Keratinocyte (primary cell): ENCODE measurements at regions not wholly inside any gene's neighbourhood (a gene's known extent, or its start where the extent isn't known, plus 50 kb on each side); places are given as distances from the start of the nearest gene placed in this dataset.

Experiments
- DNase-seq: peaks from one replicate; pipeline ENCODE4 v3.0.0-alpha.2; 2011; ENCODE audit warnings: low read depth, missing footprints, low spot score
- FAIRE-seq: peaks from 2 replicates; lab custom pipeline; 2011; peaks lifted over from hg19 to GRCh38; lab: Jason Lieb, UNC
- H2AFZ ChIP-seq: 2 replicates; pipeline ENCODE4 v1.6.0; 2012; ENCODE audit warnings: low read length, control low read depth, inconsistent platforms; ENCODE audit not compliant: control insufficient read depth
- H3K27ac ChIP-seq: 2 replicates; pipeline ENCODE4 v1.5.1; 2011; ENCODE audit warnings: low read length; ENCODE audit not compliant: control insufficient read depth, insufficient read depth
- H3K27me3 ChIP-seq: 3 replicates; pipeline ENCODE4 v1.6.0; 2011; ENCODE audit warnings: low read length; ENCODE audit not compliant: control insufficient read depth, insufficient read depth; ENCODE audit errors: extremely low read depth
- H3K36me3 ChIP-seq, 2 experiments: 2 replicates in 1 of 2; 3 replicates in 1 of 2; pipeline ENCODE4 v1.5.1; 2011; ENCODE audit warnings: low read length in 2 of 2, mild to moderate bottlenecking in 1 of 2; ENCODE audit not compliant: control insufficient read depth in 2 of 2, insufficient read depth in 2 of 2; ENCODE audit errors: extremely low read depth in 1 of 2
- H3K4me1 ChIP-seq: 3 replicates; pipeline ENCODE4 v1.5.1; 2011; ENCODE audit warnings: low read length; ENCODE audit not compliant: control insufficient read depth, insufficient read depth; ENCODE audit errors: extremely low read depth
- H3K4me2 ChIP-seq: 3 replicates; pipeline ENCODE4 v1.6.0; 2011; ENCODE audit warnings: low read depth, low read length; ENCODE audit not compliant: control insufficient read depth, insufficient read depth; ENCODE audit errors: extremely low read depth
- H3K4me3 ChIP-seq, 3 experiments: fragments of 200-600 bp in 1 of 3; sonication (generic) in 1 of 3; 2 replicates in 2 of 3; 3 replicates in 1 of 3; pipeline ENCODE4 v1.5.1; 2011 to 2016; ENCODE audit warnings: low read length in 3 of 3, mild to moderate bottlenecking in 3 of 3, control low read depth in 2 of 3, inconsistent platforms in 1 of 3, low read depth in 1 of 3, mixed read lengths in 1 of 3, mixed run types in 1 of 3, moderate library complexity in 1 of 3; ENCODE audit not compliant: control insufficient read depth in 2 of 3, insufficient read depth in 2 of 3; ENCODE audit errors: extremely low read depth in 1 of 3
- H3K79me2 ChIP-seq: 2 replicates; pipeline ENCODE4 v1.6.0; 2012; ENCODE audit warnings: low read length; ENCODE audit not compliant: control insufficient read depth, insufficient read depth
- H3K9ac ChIP-seq: 3 replicates; pipeline ENCODE4 v1.6.0; 2011; ENCODE audit warnings: low read length; ENCODE audit not compliant: control insufficient read depth, insufficient read depth; ENCODE audit errors: extremely low read depth
- H3K9me1 ChIP-seq: 3 replicates; pipeline ENCODE4 v1.6.0; 2011; ENCODE audit warnings: low read length; ENCODE audit not compliant: control insufficient read depth, insufficient read depth; ENCODE audit errors: extremely low read depth
- H3K9me3 ChIP-seq: 2 replicates; pipeline ENCODE4 v1.5.1; 2012; ENCODE audit warnings: low read depth, low read length; ENCODE audit not compliant: control insufficient read depth
- H4K20me1 ChIP-seq: 3 replicates; pipeline ENCODE4 v1.6.0; 2011; ENCODE audit warnings: low read length; ENCODE audit not compliant: control insufficient read depth, insufficient read depth; ENCODE audit errors: extremely low read depth
- CTCF ChIP-seq, 3 experiments: IDR thresholded peaks in 1 of 3; conservative IDR thresholded peaks in 1 of 3; optimal IDR thresholded peaks in 1 of 3; 2 replicates in 2 of 3; 3 replicates in 1 of 3; pipeline versions ENCODE3 to v1.5.1; 2011; ENCODE audit warnings: low read length in 3 of 3, mild to moderate bottlenecking in 3 of 3, moderate library complexity in 2 of 3, control low read depth in 1 of 3, inconsistent platforms in 1 of 3; ENCODE audit not compliant: insufficient read depth in 2 of 3; ENCODE audit errors: extremely low read depth in 1 of 3
- EZH2 ChIP-seq: IDR thresholded peaks from one replicate; pipeline ENCODE4 v1.6.1; 2012; ENCODE audit warnings: inconsistent platforms, mild to moderate bottlenecking, low read length, moderate library complexity
- dilution Hi-C: fragments of 300-500 bp; cut with MboI; formaldehyde crosslinking; loops from one replicate; pipeline ENCODE4 v1.7.0; 2020; ENCODE audit warnings: low sequenced_read_pairs; ENCODE audit not compliant: extremely low pct_ligation_motif_present

GRCh38 chr4:1533501-1534064 lies 127.3 kb upstream of the NKX1-1 start:
- Histone ChIP-seq H3K9ac (no peak overlapping the region), H3K4me3 (no peak overlapping the region), H3K4me1 (no peaks in the 10 kb centered on the region), H3K9me1 (no peaks in the 10 kb centered on the region), H3K27me3 (peaks cover 45% of the 10 kb centered on the region), H3K36me3 (no peaks in the 10 kb centered on the region), H3K27ac (no peak overlapping the region), H2AFZ (no peak overlapping the region), H3K9me3 (no peaks in the 10 kb centered on the region), H3K79me2 (no peaks in the 10 kb centered on the region), H3K4me2 (no peak overlapping the region), H4K20me1 (no peaks in the 10 kb centered on the region)
- DNase-seq (no peak), FAIRE-seq (no peak)
- dilution Hi-C loops = no loop called here
- no peak for TF ChIP-seq CTCF (optimal IDR thresholded peaks at IDR 0.05 in 1 of 3, IDR thresholded peaks at IDR 0.05 in 1 of 3, conservative IDR thresholded peaks at IDR 0.05 in 1 of 3; ENCODE audit: extremely low read depth in 1 of 3, insufficient read depth in 2 of 3, low read length in 3 of 3)
- TF ChIP-seq EZH2 = no peak

DNA sequence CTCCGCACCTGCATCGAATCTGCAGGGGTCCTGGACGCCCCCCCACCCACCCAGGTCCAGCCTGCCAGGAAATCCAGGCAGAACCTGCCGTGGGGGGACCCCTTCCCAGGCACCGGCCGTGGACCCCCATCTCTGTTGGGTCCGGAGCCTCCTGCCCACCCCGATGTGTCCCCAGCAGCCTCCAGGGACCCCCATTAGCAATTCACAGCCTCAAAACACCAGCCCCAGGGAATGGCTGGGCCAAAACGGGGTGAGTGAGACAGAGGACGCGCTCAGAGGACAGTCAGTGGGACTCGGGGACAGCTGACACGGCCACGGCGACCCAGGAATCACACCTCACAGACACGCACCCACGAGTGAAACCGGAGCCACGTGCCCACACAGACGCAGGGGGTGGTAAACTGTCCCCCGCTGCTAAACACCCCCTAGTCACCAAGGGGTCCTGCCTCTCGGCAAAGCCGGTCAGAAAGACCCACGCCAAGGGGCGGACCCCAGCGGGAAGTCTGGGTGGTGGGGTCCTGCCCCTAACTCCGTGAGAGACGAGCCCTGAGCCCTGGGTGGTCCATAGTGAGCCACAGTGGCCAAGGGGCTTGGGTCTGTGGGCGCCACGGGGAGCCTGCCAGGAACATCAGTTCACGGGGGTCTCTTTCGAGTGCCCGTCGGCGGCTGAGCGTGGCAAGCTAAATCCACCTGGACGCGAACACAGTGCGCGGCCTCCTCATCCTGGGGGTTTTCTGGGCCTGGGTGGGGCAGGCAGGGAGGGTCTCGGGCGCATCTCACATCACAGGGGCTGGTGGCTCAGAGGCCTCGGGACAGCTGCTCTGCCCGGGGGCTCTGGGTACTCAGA lies 126.5 kb upstream of the NKX1-1 start:
- no peaks in the 10 kb centered on the region for H3K9me1 ChIP-seq
- H3K36me3 ChIP-seq = no peaks in the 10 kb centered on the region
- no peak for TF ChIP-seq EZH2
- TF ChIP-seq CTCF (optimal IDR thresholded peaks at IDR 0.05 in 1 of 3, IDR thresholded peaks at IDR 0.05 in 1 of 3, conservative IDR thresholded peaks at IDR 0.05 in 1 of 3; ENCODE audit: extremely low read depth in 1 of 3, insufficient read depth in 2 of 3, low read length in 3 of 3) = no peak
- dilution Hi-C loops = no loop called here
- peaks cover 49% of the 10 kb centered on the region for H3K27me3 ChIP-seq
- H3K4me1 ChIP-seq = no peaks in the 10 kb centered on the region
- no peak overlapping the region for H3K4me3 ChIP-seq
- H3K9me3 ChIP-seq = no peaks in the 10 kb centered on the region
- H3K79me2 ChIP-seq = no peaks in the 10 kb centered on the region
- H3K27ac ChIP-seq = no peak overlapping the region
- no peaks in the 10 kb centered on the region for H4K20me1 ChIP-seq
- DNase-seq = no peak
- H3K9ac ChIP-seq = no peak overlapping the region
- H3K4me2 ChIP-seq = no peak overlapping the region
- no peak overlapping the region for H2AFZ ChIP-seq
- no peak for FAIRE-seq
